C4-2B (cell line): ENCODE measurements at regions not wholly inside any gene's neighbourhood (a gene's known extent, or its start where the extent isn't known, plus 50 kb on each side); places are given as distances from the start of the nearest gene placed in this dataset.

Experiments used
- H3K27ac ChIP-seq: fragments of 450-650 bp; 2 replicates; pipeline ENCODE4 v1.5.1; 2017
- CTCF ChIP-seq: fragments of 450-650 bp; conservative IDR thresholded peaks from 2 replicates; pipeline ENCODE4 v1.5.1; 2017; ENCODE audit warnings: mild to moderate bottlenecking
- ZFX ChIP-seq: fragments of 450-650 bp; IDR thresholded peaks from 2 replicates; pipeline ENCODE4 v1.6.1; 2017

- TF ChIP-seq CTCF: no peak
- TF ChIP-seq ZFX: no peak
- H3K27ac ChIP-seq: no peak overlapping the region
Observed at GRCh38 chr16:26664086-26664485, 402.6 kb upstream of the C16orf82 start.

GRCh38 chr16:26665166-26665939 lies 401.4 kb upstream of the C16orf82 start:
- H3K27ac ChIP-seq: no peak overlapping the region
- TF ChIP-seq ZFX (no peak), CTCF (no peak)

DNA sequence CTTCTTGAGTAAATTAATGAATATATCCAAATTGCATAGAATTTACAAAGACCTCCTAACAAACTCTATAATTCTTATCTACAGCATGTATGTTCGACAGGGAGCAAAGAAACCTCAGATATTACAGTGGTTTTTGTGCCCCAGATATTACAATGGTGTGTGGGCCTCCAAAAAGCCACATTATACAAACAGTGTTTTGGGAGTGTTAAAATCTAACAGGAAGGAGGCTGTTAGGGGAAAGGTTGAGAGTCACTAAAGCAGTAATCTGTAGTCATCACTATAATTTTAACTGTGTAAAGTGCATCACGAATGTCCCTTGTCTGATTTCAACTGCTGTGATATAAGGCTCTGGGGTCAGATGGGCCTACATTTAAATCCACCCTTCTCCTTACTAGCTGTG lies 400.2 kb upstream of the C16orf82 start:
- H3K27ac ChIP-seq: no peak overlapping the region
- no peak for TF ChIP-seq ZFX
- TF ChIP-seq CTCF: no peak

GRCh38 chr16:26667307-26667706 lies 399.4 kb upstream of the C16orf82 start:
- no peak for TF ChIP-seq CTCF
- TF ChIP-seq ZFX: no peak

GRCh38 chr16:26668026-26668425 lies 398.7 kb upstream of the C16orf82 start:
- TF ChIP-seq ZFX (no peak), CTCF (no peak)
- no peak overlapping the region for H3K27ac ChIP-seq

More at GRCh38 chr16:26667307-26667706, 399.4 kb upstream of the C16orf82 start:
- no peak overlapping the region for H3K27ac ChIP-seq

DNA sequence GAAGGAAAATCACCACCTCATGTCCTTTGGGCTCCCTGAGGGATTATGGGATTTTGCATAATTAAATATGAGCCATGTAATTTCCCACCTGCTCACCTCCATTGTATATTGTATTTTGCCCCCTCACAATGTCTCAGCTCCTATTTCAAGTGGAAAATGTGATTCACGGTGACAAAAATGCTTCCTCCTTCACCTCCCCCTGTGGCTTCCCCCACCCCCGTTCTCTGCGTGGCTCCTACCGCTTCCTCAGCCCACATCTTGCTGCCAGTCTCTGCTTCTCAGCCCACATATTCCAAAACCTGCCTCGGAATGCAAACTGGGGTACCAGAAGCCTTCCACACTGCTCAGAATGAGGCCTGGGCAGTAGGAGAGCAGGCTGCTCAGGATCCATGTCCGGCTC lies 394.5 kb upstream of the C16orf82 start:
- H3K27ac ChIP-seq: no peak overlapping the region
- TF ChIP-seq CTCF (no peak), ZFX (no peak)

DNA sequence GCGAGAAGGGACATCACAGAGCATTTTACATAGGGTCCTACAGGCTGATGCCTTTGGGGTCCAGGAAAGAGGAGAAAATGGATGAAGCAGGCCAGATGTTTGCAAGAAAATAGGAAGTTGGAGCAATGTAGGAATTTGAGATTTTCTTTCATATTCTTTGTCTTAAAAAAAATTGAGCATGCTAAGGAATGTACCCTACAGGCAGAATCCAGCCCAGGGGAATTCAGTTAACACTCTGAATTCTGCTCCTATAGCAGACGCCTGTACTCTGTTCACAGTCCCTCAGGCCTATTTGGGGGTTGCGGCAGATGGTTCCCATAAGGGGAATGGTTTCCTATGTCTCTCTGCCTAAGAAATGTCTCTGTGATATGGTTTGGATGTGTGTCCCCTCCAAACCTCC lies 393.7 kb upstream of the C16orf82 start:
- TF ChIP-seq ZFX (no peak), CTCF (no peak)
- H3K27ac ChIP-seq: no peak overlapping the region
